Neural progenitor cell (in vitro differentiated cells): ENCODE measurements at regions not wholly inside any gene's neighbourhood (a gene's known extent, or its start where the extent isn't known, plus 50 kb on each side); places are given as distances from the start of the nearest gene placed in this dataset.

Source experiments
- EZH2 ChIP-seq: fragments of 200-600 bp; sonication (generic); IDR thresholded peaks from 2 replicates; pipeline ENCODE4 v1.6.1; 2017; ENCODE audit warnings: antibody characterized with exemption, mild to moderate bottlenecking, moderate library complexity
- EZH2phosphoT487 ChIP-seq: fragments of 200-600 bp; sonication (generic); IDR thresholded peaks from 2 replicates; pipeline ENCODE4 v1.6.1; 2017; ENCODE audit warnings: antibody characterized with exemption
- TF ChIP-seq, protein P1 (sequence below): fragments of 200-600 bp; sonication (generic); IDR thresholded peaks from 2 replicates; pipeline ENCODE4 v1.5.1; 2017; ENCODE audit warnings: antibody characterized with exemption, mild to moderate bottlenecking

DNA sequence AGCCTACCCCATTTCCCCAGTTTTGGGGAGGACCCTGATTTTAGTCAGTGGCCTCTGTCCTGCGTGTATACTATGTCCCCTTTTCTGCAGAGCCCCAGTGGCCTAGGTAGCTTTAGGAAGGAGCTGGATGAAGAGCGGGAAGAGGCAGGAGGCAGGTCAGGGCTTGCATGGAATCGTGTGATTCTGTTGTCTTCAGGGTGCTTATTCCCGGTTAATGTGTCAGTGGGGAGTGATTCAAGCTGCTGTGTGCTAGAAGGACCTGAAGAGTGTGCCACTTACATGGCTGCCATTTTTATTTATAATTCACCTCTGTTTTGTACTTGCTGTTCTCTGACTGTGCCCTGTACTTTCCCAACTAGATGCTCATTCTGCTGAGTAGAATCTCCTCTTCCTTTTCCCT is 127.3 kb upstream of the AMOT start:
- TF ChIP-seq, protein P1, sequence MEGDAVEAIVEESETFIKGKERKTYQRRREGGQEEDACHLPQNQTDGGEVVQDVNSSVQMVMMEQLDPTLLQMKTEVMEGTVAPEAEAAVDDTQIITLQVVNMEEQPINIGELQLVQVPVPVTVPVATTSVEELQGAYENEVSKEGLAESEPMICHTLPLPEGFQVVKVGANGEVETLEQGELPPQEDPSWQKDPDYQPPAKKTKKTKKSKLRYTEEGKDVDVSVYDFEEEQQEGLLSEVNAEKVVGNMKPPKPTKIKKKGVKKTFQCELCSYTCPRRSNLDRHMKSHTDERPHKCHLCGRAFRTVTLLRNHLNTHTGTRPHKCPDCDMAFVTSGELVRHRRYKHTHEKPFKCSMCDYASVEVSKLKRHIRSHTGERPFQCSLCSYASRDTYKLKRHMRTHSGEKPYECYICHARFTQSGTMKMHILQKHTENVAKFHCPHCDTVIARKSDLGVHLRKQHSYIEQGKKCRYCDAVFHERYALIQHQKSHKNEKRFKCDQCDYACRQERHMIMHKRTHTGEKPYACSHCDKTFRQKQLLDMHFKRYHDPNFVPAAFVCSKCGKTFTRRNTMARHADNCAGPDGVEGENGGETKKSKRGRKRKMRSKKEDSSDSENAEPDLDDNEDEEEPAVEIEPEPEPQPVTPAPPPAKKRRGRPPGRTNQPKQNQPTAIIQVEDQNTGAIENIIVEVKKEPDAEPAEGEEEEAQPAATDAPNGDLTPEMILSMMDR: no peak
- TF ChIP-seq EZH2phosphoT487 (no peak), EZH2 (no peak)
